Fibroblast of the conjunctiva (primary cell): ENCODE measurements at regions not wholly inside any gene's neighbourhood (a gene's known extent, or its start where the extent isn't known, plus 50 kb on each side); places are given as distances from the start of the nearest gene placed in this dataset.

Experiments
- DNase-seq: peaks from one replicate; pipeline ENCODE4 v3.0.0-alpha.2; 2010; ENCODE audit warnings: low read depth

- DNase-seq = no peak
Observed at GRCh38 chr10:78905015-78905956, 163.5 kb upstream of the ZMIZ1 start.

- DNase-seq = no peak
Observed at GRCh38 chr10:78905957-78906308, 162.8 kb upstream of the ZMIZ1 start.

GRCh38 chr10:78906734-78907390 lies 161.9 kb upstream of the ZMIZ1 start:
- no peak for DNase-seq

- DNase-seq = no peak
Observed at GRCh38 chr10:78907551-78908211, 161.1 kb upstream of the ZMIZ1 start.

GRCh38 chr10:78909221-78909620 lies 159.5 kb upstream of the ZMIZ1 start:
- no peak for DNase-seq

GRCh38 chr10:78910021-78910420 lies 158.7 kb upstream of the ZMIZ1 start:
- no peak for DNase-seq

GRCh38 chr10:78910476-78910875 lies 158.3 kb upstream of the ZMIZ1 start:
- DNase-seq = no peak

GRCh38 chr10:78910886-78911285 lies 157.9 kb upstream of the ZMIZ1 start:
- DNase-seq = no peak

GRCh38 chr10:78911533-78912340 lies 157.0 kb upstream of the ZMIZ1 start:
- no peak for DNase-seq

- DNase-seq = no peak
Observed at GRCh38 chr10:78912361-78913218, 156.2 kb upstream of the ZMIZ1 start.

- no peak for DNase-seq
Observed at GRCh38 chr10:78913219-78914059, 155.3 kb upstream of the ZMIZ1 start.

- no peak for DNase-seq
Observed at GRCh38 chr10:78914060-78914378, 154.7 kb upstream of the ZMIZ1 start.

GRCh38 chr10:78914502-78915189 lies 154.1 kb upstream of the ZMIZ1 start:
- no peak for DNase-seq

- no peak for DNase-seq
Observed at GRCh38 chr10:78915190-78915518, 153.6 kb upstream of the ZMIZ1 start.

- DNase-seq = no peak
Observed at GRCh38 chr10:78916227-78916626, 152.5 kb upstream of the ZMIZ1 start.

- no peak for DNase-seq
Observed at GRCh38 chr10:78919181-78919966, 149.4 kb upstream of the ZMIZ1 start.

- DNase-seq = no peak
Observed at GRCh38 chr10:78920011-78920410, 148.8 kb upstream of the ZMIZ1 start.

GRCh38 chr10:78921895-78922294 lies 146.9 kb upstream of the ZMIZ1 start:
- DNase-seq = no peak
